ENCODE measurements at regions not wholly inside any gene's neighbourhood (a gene's known extent, or its start where the extent isn't known, plus 50 kb on each side); places are given as distances from the start of the nearest gene placed in this dataset.
"Not testable (repeated sequence)": the region's sequence is repeated elsewhere in the genome, so short reads cannot be mapped to it uniquely, and the experiment has no call there.

GRCh38 chr4:128644693-128645654 is 164.5 kb upstream of the JADE1 start:
- not testable (repeated sequence) for H3K27me3 ChIP-seq (ENCODE audit: control insufficient read depth, insufficient read depth, low read length); H3K36me3 ChIP-seq (ENCODE audit: insufficient read depth, low read length); H3K4me2 ChIP-seq (ENCODE audit: low read length); H3K9ac ChIP-seq (ENCODE audit: low read depth, low read length); H3K4me1 ChIP-seq (ENCODE audit: control insufficient read depth, insufficient read depth, low read length); H3K9me3 ChIP-seq (replicated peaks; ENCODE audit: low read length); H3K4me3 ChIP-seq (ENCODE audit: low read length)

GRCh38 chr4:128644107-128644506 is 165.4 kb upstream of the JADE1 start:
- not testable (repeated sequence) for H3K36me3 ChIP-seq (ENCODE audit: insufficient read depth, low read length); H3K27me3 ChIP-seq (ENCODE audit: control insufficient read depth, insufficient read depth, low read length); H3K4me1 ChIP-seq (ENCODE audit: control insufficient read depth, insufficient read depth, low read length); H3K9me3 ChIP-seq (replicated peaks; ENCODE audit: low read length); H3K9ac ChIP-seq (ENCODE audit: low read depth, low read length); H3K4me2 ChIP-seq (ENCODE audit: low read length); H3K4me3 ChIP-seq (ENCODE audit: low read length)

GRCh38 chr4:128641566-128641965 is 167.9 kb upstream of the JADE1 start:
- not testable (repeated sequence) for H3K36me3 ChIP-seq (ENCODE audit: insufficient read depth, low read length); H3K4me3 ChIP-seq (ENCODE audit: low read length); H3K4me1 ChIP-seq (ENCODE audit: control insufficient read depth, insufficient read depth, low read length); H3K27me3 ChIP-seq (ENCODE audit: control insufficient read depth, insufficient read depth, low read length); H3K9me3 ChIP-seq (replicated peaks; ENCODE audit: low read length); H3K4me2 ChIP-seq (ENCODE audit: low read length); H3K9ac ChIP-seq (ENCODE audit: low read depth, low read length)

GRCh38 chr4:128639541-128640270 is 169.8 kb upstream of the JADE1 start:
- Histone ChIP-seq H3K9ac (ENCODE audit: low read depth, low read length) (no peak overlapping the region), H3K4me2 (ENCODE audit: low read length) (no peak overlapping the region), H3K4me1 (ENCODE audit: control insufficient read depth, insufficient read depth, low read length) (peaks cover 5% of the 10 kb centered on the region), H3K27me3 (ENCODE audit: control insufficient read depth, insufficient read depth, low read length) (no peaks in the 10 kb centered on the region), H3K9me3 (replicated peaks; ENCODE audit: low read length) (no peaks in the 10 kb centered on the region), H3K4me3 (ENCODE audit: low read length) (no peak overlapping the region), H3K36me3 (ENCODE audit: insufficient read depth, low read length) (no peaks in the 10 kb centered on the region)

- Histone ChIP-seq H3K4me1 (ENCODE audit: control insufficient read depth, insufficient read depth, low read length) (peaks cover 13% of the 10 kb centered on the region), H3K9ac (ENCODE audit: low read depth, low read length) (no peak overlapping the region), H3K27me3 (ENCODE audit: control insufficient read depth, insufficient read depth, low read length) (no peaks in the 10 kb centered on the region), H3K9me3 (replicated peaks; ENCODE audit: low read length) (no peaks in the 10 kb centered on the region), H3K36me3 (ENCODE audit: insufficient read depth, low read length) (no peaks in the 10 kb centered on the region), H3K4me3 (ENCODE audit: low read length) (no peak overlapping the region), H3K4me2 (ENCODE audit: low read length) (no peak overlapping the region)
Measured at GRCh38 chr4:128636906-128637305, 172.6 kb upstream of the JADE1 start.

GRCh38 chr4:128635955-128636560 is 173.4 kb upstream of the JADE1 start:
- Histone ChIP-seq H3K36me3 (ENCODE audit: insufficient read depth, low read length) (no peaks in the 10 kb centered on the region), H3K9ac (ENCODE audit: low read depth, low read length) (no peak overlapping the region), H3K4me2 (ENCODE audit: low read length) (no peak overlapping the region), H3K4me1 (ENCODE audit: control insufficient read depth, insufficient read depth, low read length) (peaks cover 13% of the 10 kb centered on the region), H3K4me3 (ENCODE audit: low read length) (no peak overlapping the region), H3K9me3 (replicated peaks; ENCODE audit: low read length) (no peaks in the 10 kb centered on the region), H3K27me3 (ENCODE audit: control insufficient read depth, insufficient read depth, low read length) (no peaks in the 10 kb centered on the region)

- Histone ChIP-seq H3K27me3 (ENCODE audit: control insufficient read depth, insufficient read depth, low read length) (no peaks in the 10 kb centered on the region), H3K4me2 (ENCODE audit: low read length) (no peak overlapping the region), H3K9ac (ENCODE audit: low read depth, low read length) (no peak overlapping the region), H3K36me3 (ENCODE audit: insufficient read depth, low read length) (no peaks in the 10 kb centered on the region), H3K4me3 (ENCODE audit: low read length) (no peak overlapping the region), H3K9me3 (replicated peaks; ENCODE audit: low read length) (no peaks in the 10 kb centered on the region), H3K4me1 (ENCODE audit: control insufficient read depth, insufficient read depth, low read length) (peaks cover 13% of the 10 kb centered on the region)
Measured at GRCh38 chr4:128635141-128635954, 174.2 kb upstream of the JADE1 start.

GRCh38 chr4:128633067-128633466 is 176.4 kb upstream of the JADE1 start:
- peaks cover 8% of the 10 kb centered on the region for H3K4me1 ChIP-seq (ENCODE audit: control insufficient read depth, insufficient read depth, low read length)
- no peaks in the 10 kb centered on the region for H3K36me3 ChIP-seq (ENCODE audit: insufficient read depth, low read length)
- no peak overlapping the region for H3K4me3 ChIP-seq (ENCODE audit: low read length)
- no peak overlapping the region for H3K9ac ChIP-seq (ENCODE audit: low read depth, low read length)
- no peaks in the 10 kb centered on the region for H3K9me3 ChIP-seq (replicated peaks; ENCODE audit: low read length)
- H3K27me3 ChIP-seq (ENCODE audit: control insufficient read depth, insufficient read depth, low read length), result no peaks in the 10 kb centered on the region
- peak overlapping the region; percentile 40 for H3K4me2 ChIP-seq (ENCODE audit: low read length)

- Histone ChIP-seq H3K9me3 (replicated peaks; ENCODE audit: low read length) (no peaks in the 10 kb centered on the region), H3K4me2 (ENCODE audit: low read length) (no peak overlapping the region), H3K4me3 (ENCODE audit: low read length) (no peak overlapping the region), H3K4me1 (ENCODE audit: control insufficient read depth, insufficient read depth, low read length) (peaks cover 8% of the 10 kb centered on the region), H3K36me3 (ENCODE audit: insufficient read depth, low read length) (no peaks in the 10 kb centered on the region), H3K27me3 (ENCODE audit: control insufficient read depth, insufficient read depth, low read length) (no peaks in the 10 kb centered on the region), H3K9ac (ENCODE audit: low read depth, low read length) (no peak overlapping the region)
Measured at GRCh38 chr4:128630871-128631270, 178.6 kb upstream of the JADE1 start.

GRCh38 chr4:128623508-128624215 is 185.8 kb upstream of the JADE1 start:
- H3K27me3 ChIP-seq (ENCODE audit: control insufficient read depth, insufficient read depth, low read length), result no peaks in the 10 kb centered on the region
- H3K9me3 ChIP-seq (replicated peaks; ENCODE audit: low read length), result no peaks in the 10 kb centered on the region
- H3K36me3 ChIP-seq (ENCODE audit: insufficient read depth, low read length), result no peaks in the 10 kb centered on the region
- no peak overlapping the region for H3K4me3 ChIP-seq (ENCODE audit: low read length)
- H3K9ac ChIP-seq (ENCODE audit: low read depth, low read length), result no peak overlapping the region
- H3K4me2 ChIP-seq (ENCODE audit: low read length), result no peak overlapping the region
- H3K4me1 ChIP-seq (ENCODE audit: control insufficient read depth, insufficient read depth, low read length), result no peaks in the 10 kb centered on the region
